ENCODE measurements at regions not wholly inside any gene's neighbourhood (a gene's known extent, or its start where the extent isn't known, plus 50 kb on each side); places are given as distances from the start of the nearest gene placed in this dataset.
"Not testable (repeated sequence)": the region's sequence is repeated elsewhere in the genome, so short reads cannot be mapped to it uniquely, and the experiment has no call there.

GRCh38 chr5:125415126-125415525, 668.7 kb upstream of the ZNF608 start:
- no peak for DNase-seq (ENCODE audit: low spot score)

- no peak for DNase-seq (ENCODE audit: low spot score)
Measured at GRCh38 chr5:125416055-125416454, 669.6 kb upstream of the ZNF608 start.

GRCh38 chr5:125421006-125421405, 674.6 kb upstream of the ZNF608 start:
- no peak for DNase-seq (ENCODE audit: low spot score)

GRCh38 chr5:125422342-125422741, 675.9 kb upstream of the ZNF608 start:
- no peak for DNase-seq (ENCODE audit: low spot score)

- no peak for DNase-seq (ENCODE audit: low spot score)
Measured at GRCh38 chr5:125424402-125425141, 678.1 kb upstream of the ZNF608 start.

- no peak for DNase-seq (ENCODE audit: low spot score)
Measured at GRCh38 chr5:125429498-125429897, 683.1 kb upstream of the ZNF608 start.

GRCh38 chr5:125433457-125433856, 687.0 kb upstream of the ZNF608 start:
- no peak for DNase-seq (ENCODE audit: low spot score)

- no peak for DNase-seq (ENCODE audit: low spot score)
Measured at GRCh38 chr5:125439243-125439642, 692.8 kb upstream of the ZNF608 start.

- DNase-seq (ENCODE audit: low spot score), result no peak
Measured at GRCh38 chr5:125440905-125441304, 694.5 kb upstream of the ZNF608 start.

GRCh38 chr5:125446986-125447385, 700.5 kb upstream of the ZNF608 start:
- no peak for DNase-seq (ENCODE audit: low spot score)

- no peak for DNase-seq (ENCODE audit: low spot score)
Measured at GRCh38 chr5:125450771-125451170, 704.3 kb upstream of the ZNF608 start.

GRCh38 chr5:125451622-125452021, 705.2 kb upstream of the ZNF608 start:
- DNase-seq (ENCODE audit: low spot score), result no peak

GRCh38 chr5:125452991-125453390, 706.6 kb upstream of the ZNF608 start:
- DNase-seq (ENCODE audit: low spot score), result no peak

GRCh38 chr5:125455041-125455440, 708.6 kb upstream of the ZNF608 start:
- DNase-seq (ENCODE audit: low spot score), result no peak

- DNase-seq (ENCODE audit: low spot score), result not testable (repeated sequence)
Measured at GRCh38 chr5:125456005-125456404, 709.6 kb upstream of the ZNF608 start.

GRCh38 chr5:125457617-125458016, 711.2 kb upstream of the ZNF608 start:
- no peak for DNase-seq (ENCODE audit: low spot score)

GRCh38 chr5:125458949-125459348, 712.5 kb upstream of the ZNF608 start:
- DNase-seq (ENCODE audit: low spot score), result not testable (repeated sequence)

GRCh38 chr5:125461641-125462072, 715.2 kb upstream of the ZNF608 start:
- no peak for DNase-seq (ENCODE audit: low spot score)

GRCh38 chr5:125463466-125464092, 717.1 kb upstream of the ZNF608 start:
- no peak for DNase-seq (ENCODE audit: low spot score)

GRCh38 chr5:125464847-125465432, 718.5 kb upstream of the ZNF608 start:
- DNase-seq (ENCODE audit: low spot score), result no peak

- no peak for DNase-seq (ENCODE audit: low spot score)
Measured at GRCh38 chr5:125465703-125466102, 719.3 kb upstream of the ZNF608 start.

- no peak for DNase-seq (ENCODE audit: low spot score)
Measured at GRCh38 chr5:125467222-125467621, 720.8 kb upstream of the ZNF608 start.

GRCh38 chr5:125470280-125470902, 724.0 kb upstream of the ZNF608 start:
- DNase-seq (ENCODE audit: low spot score), result no peak
